HL-60 (cell line): ENCODE measurements at regions not wholly inside any gene's neighbourhood (a gene's known extent, or its start where the extent isn't known, plus 50 kb on each side); places are given as distances from the start of the nearest gene placed in this dataset.

ENCODE experiments used
- DNase-seq, 2 experiments: peaks; one replicate each; pipeline ENCODE4 v3.0.0-alpha.2; 2010 to 2020; ENCODE audit warnings: low read depth in 1 of 2, low spot score in 1 of 2
- H3K27ac ChIP-seq: fragments of 250-450 bp; sonication (Bioruptor Pico); replicated peaks from 2 replicates; pipeline ENCODE4 v1.5.1; 2020; ENCODE audit warnings: mild to moderate bottlenecking, moderate library complexity
- H3K27me3 ChIP-seq: fragments of 250-450 bp; sonication (Bioruptor Pico); 2 replicates; pipeline ENCODE4 v1.5.1; 2021; ENCODE audit warnings: mild to moderate bottlenecking, moderate library complexity; ENCODE audit not compliant: insufficient read depth, poor library complexity, severe bottlenecking
- H3K4me3 ChIP-seq: replicated peaks from 2 replicates; pipeline ENCODE4 v1.5.1; 2011; ENCODE audit warnings: mild to moderate bottlenecking, control low read depth, low read length; ENCODE audit not compliant: insufficient read depth
- GABPA ChIP-seq: IDR thresholded peaks from 2 replicates; pipeline ENCODE4 v1.6.1; 2012; ENCODE audit warnings: low read depth
- POLR2AphosphoS5 ChIP-seq: IDR thresholded peaks from 2 replicates; pipeline ENCODE4 v1.6.1; 2012; ENCODE audit warnings: low read depth
- SPI1 ChIP-seq: IDR thresholded peaks from 2 replicates; pipeline ENCODE4 v1.6.1; 2012; ENCODE audit warnings: low read depth, mild to moderate bottlenecking, borderline replicate concordance
- TF ChIP-seq, protein P1 (sequence below): IDR thresholded peaks from 2 replicates; pipeline ENCODE4 v1.6.1; 2012; ENCODE audit warnings: low read depth; ENCODE audit not compliant: insufficient replicate concordance
- TF ChIP-seq, protein P2 (sequence below): IDR thresholded peaks from one replicate; pipeline ENCODE4 v1.5.1; 2011; ENCODE audit warnings: low read length, control low read depth, inconsistent platforms; ENCODE audit not compliant: insufficient read depth

DNA sequence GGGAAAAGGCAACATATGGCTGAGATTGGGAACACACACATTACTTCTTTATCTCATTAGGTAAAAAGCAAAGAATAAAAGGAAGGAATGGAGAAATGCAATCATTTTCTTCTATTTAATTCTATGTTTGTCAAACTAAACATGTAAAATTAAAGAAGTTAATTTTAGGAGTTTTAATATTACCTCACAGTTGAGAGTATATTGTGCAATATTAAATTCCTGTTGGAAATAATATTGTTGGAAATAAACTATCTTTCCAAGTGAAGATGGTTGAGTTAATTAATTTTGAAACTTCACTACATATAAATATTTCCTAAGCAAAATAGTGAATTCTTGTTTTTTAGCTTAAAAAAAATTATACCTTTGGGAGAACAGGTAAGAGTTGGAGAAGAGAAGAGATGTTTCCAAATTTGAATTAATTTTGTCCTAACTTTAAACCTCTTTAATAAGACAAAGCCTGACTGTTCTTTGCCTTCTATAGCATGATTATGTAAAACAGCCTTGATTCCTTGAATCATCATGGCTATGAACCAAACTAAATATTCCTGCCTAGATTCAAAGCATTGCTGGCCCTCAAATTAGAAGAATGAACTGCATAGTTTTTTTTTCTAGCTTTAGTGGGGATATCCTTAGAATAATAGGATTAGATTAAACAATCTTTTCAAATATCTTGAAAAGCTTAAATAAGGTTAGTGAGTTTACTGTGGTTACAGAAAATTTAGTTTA lies 1349.1 kb upstream of the ADGRB3 start:
- H3K4me3 ChIP-seq: no peak overlapping the region
- no peaks in the 10 kb centered on the region for H3K27me3 ChIP-seq
- H3K27ac ChIP-seq: no peak overlapping the region
- DNase-seq: no peak
- TF ChIP-seq SPI1 (no peak), POLR2AphosphoS5 (no peak), GABPA (no peak)
- TF ChIP-seq, protein P1, sequence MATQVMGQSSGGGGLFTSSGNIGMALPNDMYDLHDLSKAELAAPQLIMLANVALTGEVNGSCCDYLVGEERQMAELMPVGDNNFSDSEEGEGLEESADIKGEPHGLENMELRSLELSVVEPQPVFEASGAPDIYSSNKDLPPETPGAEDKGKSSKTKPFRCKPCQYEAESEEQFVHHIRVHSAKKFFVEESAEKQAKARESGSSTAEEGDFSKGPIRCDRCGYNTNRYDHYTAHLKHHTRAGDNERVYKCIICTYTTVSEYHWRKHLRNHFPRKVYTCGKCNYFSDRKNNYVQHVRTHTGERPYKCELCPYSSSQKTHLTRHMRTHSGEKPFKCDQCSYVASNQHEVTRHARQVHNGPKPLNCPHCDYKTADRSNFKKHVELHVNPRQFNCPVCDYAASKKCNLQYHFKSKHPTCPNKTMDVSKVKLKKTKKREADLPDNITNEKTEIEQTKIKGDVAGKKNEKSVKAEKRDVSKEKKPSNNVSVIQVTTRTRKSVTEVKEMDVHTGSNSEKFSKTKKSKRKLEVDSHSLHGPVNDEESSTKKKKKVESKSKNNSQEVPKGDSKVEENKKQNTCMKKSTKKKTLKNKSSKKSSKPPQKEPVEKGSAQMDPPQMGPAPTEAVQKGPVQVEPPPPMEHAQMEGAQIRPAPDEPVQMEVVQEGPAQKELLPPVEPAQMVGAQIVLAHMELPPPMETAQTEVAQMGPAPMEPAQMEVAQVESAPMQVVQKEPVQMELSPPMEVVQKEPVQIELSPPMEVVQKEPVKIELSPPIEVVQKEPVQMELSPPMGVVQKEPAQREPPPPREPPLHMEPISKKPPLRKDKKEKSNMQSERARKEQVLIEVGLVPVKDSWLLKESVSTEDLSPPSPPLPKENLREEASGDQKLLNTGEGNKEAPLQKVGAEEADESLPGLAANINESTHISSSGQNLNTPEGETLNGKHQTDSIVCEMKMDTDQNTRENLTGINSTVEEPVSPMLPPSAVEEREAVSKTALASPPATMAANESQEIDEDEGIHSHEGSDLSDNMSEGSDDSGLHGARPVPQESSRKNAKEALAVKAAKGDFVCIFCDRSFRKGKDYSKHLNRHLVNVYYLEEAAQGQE: no peak
- TF ChIP-seq, protein P2, sequence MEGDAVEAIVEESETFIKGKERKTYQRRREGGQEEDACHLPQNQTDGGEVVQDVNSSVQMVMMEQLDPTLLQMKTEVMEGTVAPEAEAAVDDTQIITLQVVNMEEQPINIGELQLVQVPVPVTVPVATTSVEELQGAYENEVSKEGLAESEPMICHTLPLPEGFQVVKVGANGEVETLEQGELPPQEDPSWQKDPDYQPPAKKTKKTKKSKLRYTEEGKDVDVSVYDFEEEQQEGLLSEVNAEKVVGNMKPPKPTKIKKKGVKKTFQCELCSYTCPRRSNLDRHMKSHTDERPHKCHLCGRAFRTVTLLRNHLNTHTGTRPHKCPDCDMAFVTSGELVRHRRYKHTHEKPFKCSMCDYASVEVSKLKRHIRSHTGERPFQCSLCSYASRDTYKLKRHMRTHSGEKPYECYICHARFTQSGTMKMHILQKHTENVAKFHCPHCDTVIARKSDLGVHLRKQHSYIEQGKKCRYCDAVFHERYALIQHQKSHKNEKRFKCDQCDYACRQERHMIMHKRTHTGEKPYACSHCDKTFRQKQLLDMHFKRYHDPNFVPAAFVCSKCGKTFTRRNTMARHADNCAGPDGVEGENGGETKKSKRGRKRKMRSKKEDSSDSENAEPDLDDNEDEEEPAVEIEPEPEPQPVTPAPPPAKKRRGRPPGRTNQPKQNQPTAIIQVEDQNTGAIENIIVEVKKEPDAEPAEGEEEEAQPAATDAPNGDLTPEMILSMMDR: no peak

DNA sequence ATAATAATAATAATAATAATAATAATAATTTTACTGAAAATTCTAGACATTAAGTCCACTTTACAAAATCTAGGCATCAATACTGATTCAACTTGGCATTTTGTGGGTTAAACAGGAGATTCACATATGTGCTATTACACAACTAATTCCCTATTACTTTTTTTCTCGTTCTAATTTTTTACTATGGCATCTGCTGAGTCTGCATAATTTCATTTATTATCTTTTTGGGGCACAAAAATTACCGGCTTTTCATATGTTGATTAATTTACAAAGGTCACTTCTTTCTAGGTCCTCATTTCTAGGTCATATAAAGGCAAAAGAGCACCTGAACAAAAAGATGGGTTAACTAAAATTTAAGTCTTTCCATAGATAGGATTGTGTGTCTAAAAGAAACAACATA lies 1357.8 kb upstream of the ADGRB3 start:
- Histone ChIP-seq H3K27ac (no peak overlapping the region), H3K4me3 (no peak overlapping the region), H3K27me3 (no peaks in the 10 kb centered on the region)
- TF ChIP-seq GABPA (no peak), POLR2AphosphoS5 (no peak), SPI1 (no peak)
- TF ChIP-seq, protein P2: no peak
- TF ChIP-seq, protein P1: no peak
- DNase-seq: no peak

DNA sequence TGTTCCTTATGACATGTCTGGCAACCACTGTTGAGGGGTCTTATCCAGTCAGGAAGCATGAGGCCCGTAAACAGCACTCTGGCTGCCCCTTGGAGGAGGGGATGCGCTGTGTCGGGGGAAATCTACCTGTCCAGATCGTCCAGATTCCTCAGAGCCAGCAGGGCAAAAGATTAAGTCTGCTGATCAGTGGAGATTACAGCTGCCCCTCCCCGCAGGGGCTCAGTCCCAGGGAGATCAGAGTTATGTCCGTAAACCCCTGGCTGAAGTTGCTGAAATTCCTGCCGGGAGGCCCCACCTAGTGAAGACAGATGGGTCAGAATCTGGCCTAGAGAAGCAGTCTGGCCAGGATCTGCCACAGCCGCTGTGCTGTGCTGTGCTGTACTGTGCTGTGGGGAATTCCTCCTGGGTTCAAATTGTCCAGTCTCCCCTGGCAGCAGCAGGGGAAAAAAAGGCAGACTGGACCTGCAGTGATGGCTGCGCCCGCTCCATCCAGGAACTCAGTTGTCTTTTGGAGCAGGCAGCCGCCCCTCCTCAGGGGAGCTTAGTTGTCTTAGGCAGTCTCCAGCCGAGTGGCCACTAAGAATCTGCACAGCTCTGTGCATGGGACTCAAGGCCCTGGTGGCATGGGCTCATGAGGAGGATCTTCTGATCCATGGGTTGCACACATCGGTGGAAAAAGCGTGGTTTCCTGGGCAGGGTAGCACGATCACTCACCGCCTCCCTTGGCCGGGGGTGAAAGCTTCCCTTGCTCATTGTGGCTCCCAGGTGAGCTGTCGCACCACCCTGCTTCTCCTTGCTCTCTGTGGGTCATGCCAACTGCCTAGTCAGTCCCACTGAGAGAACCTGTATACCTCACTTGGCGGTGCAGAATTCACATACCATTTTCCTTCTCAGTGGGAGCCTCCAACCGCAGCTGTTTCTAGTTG lies 1368.8 kb upstream of the ADGRB3 start:
- Histone ChIP-seq H3K27ac (no peak overlapping the region), H3K27me3 (no peaks in the 10 kb centered on the region), H3K4me3 (no peak overlapping the region)
- DNase-seq: no peak
- TF ChIP-seq, protein P1: no peak
- TF ChIP-seq, protein P2: no peak
- TF ChIP-seq GABPA (no peak), SPI1 (no peak)
